IPS DF 4.7 (cell line): ENCODE measurements at regions not wholly inside any gene's neighbourhood (a gene's known extent, or its start where the extent isn't known, plus 50 kb on each side); places are given as distances from the start of the nearest gene placed in this dataset.
"Not testable (repeated sequence)": the region's sequence is repeated elsewhere in the genome, so short reads cannot be mapped to it uniquely, and the experiment has no call there.

Experiments
- DNase-seq: peaks from one replicate; pipeline ENCODE4 v3.0.0-alpha.2; 2013; ENCODE audit warnings: low spot score; ENCODE audit errors: extremely low read depth

DNA sequence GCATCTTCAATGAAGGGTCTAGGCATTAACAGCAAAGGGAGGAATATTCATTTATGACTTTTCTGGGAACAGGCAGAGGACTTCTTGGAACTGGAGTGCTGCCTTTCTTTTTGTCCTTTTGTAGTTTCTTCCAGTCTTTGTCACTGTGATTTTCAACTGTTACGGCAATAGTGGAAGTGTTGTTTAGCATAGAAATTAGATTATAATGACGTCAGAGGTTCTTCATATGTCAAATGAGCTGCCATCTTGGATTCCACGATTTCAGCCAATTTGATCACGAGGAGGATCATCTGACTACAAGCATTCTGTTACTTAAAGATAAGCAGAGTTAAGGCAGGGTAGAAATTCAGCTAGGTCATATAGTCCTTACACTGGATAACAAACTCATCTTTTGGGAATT lies 239.0 kb downstream of the NEBL start:
- DNase-seq, result no peak

DNA sequence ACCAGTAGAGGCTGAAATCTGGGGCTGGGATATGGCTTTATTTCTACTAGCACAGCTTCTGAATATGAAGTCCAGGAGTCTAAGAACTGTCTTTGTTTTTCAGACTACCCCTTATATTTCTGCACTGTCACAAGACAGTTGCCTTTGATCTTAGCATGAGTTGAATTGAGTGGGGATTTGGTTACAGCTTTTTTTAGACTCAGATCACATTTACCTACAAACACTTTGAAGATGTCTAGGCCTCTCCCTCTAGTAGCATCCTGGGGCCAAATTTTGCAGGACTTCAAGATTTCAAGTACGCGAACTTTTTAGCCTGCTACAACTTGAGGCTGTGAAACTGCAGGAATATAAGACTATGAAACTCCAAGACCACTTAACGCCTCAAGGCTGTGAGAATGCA lies 240.2 kb downstream of the NEBL start:
- DNase-seq, result no peak

GRCh38 chr10:20652424-20652823 lies 244.7 kb downstream of the NEBL start:
- not testable (repeated sequence) for DNase-seq

GRCh38 chr10:20648263-20648874 lies 248.7 kb downstream of the NEBL start:
- DNase-seq, result no peak

DNA sequence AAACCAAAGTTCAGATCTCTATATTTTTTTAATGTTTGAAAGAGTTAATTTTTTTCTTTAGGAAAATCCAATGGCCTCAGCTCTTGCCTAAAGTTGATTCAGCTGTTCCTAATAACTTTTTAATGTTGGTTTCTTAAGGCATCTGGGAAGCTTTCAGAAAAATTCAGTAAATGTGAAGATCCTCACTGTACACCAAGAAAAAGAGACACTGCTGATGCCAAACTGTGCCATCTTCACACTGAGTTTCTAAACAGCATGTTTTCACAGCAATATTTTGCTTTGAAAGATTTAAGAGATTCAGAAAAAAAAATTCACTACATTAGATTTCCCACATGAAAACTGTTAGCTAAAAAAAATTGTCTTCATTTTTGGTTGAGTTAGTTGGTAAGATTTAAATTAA lies 249.4 kb downstream of the NEBL start:
- no peak for DNase-seq

GRCh38 chr10:20644421-20644820 lies 252.7 kb downstream of the NEBL start:
- no peak for DNase-seq

DNA sequence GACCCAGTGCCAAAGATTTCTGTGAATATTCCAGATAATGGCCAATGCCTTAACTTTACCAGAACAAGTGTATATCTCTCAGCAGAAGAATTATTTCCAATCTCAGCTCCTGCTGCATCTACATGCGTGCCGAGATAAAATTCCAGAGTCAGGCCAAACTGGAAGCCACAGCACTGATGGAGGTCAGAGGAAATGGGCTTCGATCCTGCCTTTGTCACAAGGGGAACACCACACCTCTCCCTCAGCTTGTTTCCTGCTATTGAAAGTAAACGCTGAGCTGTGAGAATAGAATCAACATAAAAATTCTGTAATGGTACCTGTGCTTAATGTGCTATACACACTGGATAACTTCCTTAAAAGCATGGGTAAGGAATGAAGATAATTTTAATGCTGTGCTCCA lies 255.5 kb downstream of the NEBL start:
- DNase-seq, result no peak

GRCh38 chr10:20635570-20635969 lies 261.5 kb downstream of the NEBL start:
- DNase-seq, result no peak

DNA sequence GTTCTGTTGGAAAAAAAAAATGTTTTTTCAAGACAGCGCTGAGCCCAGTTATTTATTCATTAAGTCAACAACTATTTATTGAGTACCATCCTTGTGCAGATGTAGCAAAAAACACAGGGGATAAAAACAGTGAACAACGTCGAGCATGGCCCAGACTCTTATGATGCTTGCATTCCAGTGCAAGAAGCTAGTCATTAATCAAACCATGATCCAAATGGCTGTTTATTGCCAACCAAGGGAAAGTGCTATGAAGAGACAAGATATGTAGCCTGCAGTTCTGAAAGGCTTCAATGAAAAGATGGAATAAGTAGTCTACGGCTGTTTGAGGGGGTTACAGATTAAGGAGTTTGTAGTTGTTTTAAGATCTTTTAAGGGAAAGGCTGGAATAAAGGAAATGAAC lies 262.3 kb downstream of the NEBL start:
- DNase-seq, result no peak

DNA sequence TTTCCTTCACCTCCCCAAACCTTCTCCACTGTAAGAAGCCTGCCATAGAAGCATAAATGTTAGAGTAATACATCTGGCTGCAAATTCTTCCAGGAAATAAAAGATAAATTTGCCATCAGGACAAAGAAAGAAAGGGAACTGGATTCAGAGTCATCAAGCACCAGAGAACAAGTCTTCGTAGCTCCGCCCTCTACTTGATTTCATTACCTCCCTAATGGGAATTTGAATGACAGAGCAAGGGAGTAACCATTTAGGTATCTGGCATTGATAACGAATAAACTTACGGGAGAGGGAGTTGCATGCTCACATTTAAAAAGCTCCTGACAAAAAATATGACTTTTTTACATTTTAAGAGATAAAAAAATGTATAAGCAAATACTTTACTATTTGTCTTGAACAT lies 263.4 kb downstream of the NEBL start:
- no peak for DNase-seq

DNA sequence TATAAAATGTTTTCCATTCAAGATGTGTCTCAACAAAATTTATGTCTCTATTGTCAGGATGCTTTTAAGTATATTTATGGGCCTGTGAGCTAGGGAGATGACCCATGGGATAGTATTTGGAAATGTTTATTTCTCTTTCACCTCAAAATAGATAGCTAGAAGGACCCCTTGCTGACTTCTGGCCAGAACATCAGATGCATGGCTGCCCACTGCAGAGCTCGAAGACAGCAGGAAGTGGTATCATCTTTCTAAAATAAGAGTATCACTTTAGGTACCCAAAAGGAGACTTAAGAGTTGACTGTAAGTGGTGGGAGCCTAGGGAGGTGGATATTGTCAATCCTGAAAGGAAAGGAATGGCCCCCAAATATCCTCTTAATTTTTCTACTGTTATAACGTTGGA lies 264.4 kb downstream of the NEBL start:
- DNase-seq, result no peak

- DNase-seq, result no peak
These were observed 265.9 kb downstream of the NEBL start for GRCh38 chr10:20631229-20631628.

GRCh38 chr10:20630092-20630643 lies 266.9 kb downstream of the NEBL start:
- DNase-seq, result no peak

- DNase-seq, result no peak
These were observed 269.1 kb downstream of the NEBL start for GRCh38 chr10:20627946-20628507.

- no peak for DNase-seq
These were observed 270.0 kb downstream of the NEBL start for GRCh38 chr10:20627087-20627486.

DNA sequence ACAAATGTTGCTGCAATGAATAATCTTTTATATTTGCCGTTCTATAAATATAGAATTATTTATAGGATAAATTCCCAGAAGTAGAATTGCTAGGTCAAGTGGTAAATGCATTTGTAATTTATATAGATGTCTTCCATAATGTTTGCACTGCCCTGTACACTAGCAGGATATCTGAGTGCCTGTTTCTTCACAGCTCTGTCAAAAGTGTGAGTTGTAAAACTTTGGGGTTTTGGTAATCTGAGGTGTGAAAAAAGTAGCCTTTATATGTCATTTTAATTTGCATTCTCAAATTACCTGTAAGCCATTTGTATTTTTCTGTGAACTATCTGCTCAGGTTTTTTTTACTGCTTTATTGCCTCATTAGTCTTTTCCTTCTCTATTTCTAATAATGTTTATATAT lies 271.2 kb downstream of the NEBL start:
- DNase-seq, result no peak

DNA sequence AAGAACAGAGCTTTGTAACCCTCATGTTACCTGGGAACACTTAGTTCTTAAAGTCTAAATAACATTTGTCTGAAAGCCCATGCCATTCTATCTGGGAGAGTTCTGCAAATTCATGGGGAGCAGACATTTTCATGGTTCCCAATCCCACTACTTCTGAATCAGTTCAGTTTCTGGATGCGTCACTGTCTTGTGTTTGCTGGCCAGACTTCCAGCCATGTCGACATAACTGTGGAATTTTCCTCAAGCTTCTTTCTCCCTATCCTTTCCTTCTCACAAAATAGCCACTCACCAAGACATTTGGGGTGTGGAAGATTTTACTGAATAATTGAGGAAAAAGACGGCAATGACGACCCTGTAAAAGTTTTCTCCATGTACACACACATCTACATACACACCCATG lies 272.5 kb downstream of the NEBL start:
- no peak for DNase-seq

GRCh38 chr10:20623546-20623945 lies 273.6 kb downstream of the NEBL start:
- DNase-seq, result no peak

DNA sequence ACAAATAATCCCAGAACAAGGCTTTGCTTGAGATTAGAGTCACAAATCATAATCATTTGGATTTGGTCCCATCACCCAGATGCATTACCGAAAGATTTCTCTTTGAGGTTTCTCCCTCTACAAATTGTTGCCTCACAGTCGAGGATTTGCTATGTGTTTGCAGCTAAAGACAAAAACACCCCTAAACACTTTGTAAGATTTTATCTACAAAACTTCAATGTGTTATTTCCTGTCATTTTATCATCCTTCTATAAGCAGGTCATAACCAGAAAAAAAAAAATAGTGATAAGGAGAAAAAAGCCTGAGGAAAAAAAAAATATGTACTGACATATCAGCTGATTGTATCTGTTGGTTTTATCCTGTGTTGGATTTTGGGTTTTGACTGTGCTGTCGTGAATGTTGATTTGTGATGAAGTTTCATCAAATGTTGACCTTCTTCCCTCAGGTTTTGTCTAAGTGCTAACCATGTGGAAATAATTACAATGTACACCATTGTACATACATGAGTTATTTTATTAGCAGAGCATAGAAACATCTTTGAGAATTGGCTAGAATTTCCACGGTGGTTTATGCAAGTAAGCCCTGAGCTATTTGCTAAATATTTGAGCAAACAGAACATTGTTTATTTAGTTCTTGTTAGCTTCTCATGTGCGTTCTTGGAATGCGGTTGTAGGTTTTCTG lies 274.4 kb downstream of the NEBL start:
- DNase-seq, result no peak

GRCh38 chr10:20620981-20621380 lies 276.1 kb downstream of the NEBL start:
- DNase-seq, result no peak

- no peak for DNase-seq
These were observed 279.0 kb downstream of the NEBL start for GRCh38 chr10:20618011-20618547.
